SK-N-SH (cell line): ENCODE measurements at regions not wholly inside any gene's neighbourhood (a gene's known extent, or its start where the extent isn't known, plus 50 kb on each side); places are given as distances from the start of the nearest gene placed in this dataset.
"Not testable (repeated sequence)": the region's sequence is repeated elsewhere in the genome, so short reads cannot be mapped to it uniquely, and the experiment has no call there.

Experiments
- FOXM1 ChIP-seq: IDR thresholded peaks from 2 replicates; pipeline ENCODE4 v1.4.0; 2012; ENCODE audit warnings: low read depth, mild to moderate bottlenecking
- GABPA ChIP-seq: IDR thresholded peaks from 2 replicates; pipeline ENCODE4 v1.4.0; 2012; ENCODE audit warnings: low read depth, mild to moderate bottlenecking
- MXI1 ChIP-seq: IDR thresholded peaks from 2 replicates; pipeline ENCODE4 v1.6.1; 2012; ENCODE audit warnings: mild to moderate bottlenecking, low read depth, low read length, improper control_type of control experiment
- POLR2AphosphoS5 ChIP-seq: IDR thresholded peaks from 2 replicates; pipeline ENCODE4 v1.6.1; 2012; ENCODE audit warnings: low read depth, low read length
- RAD21 ChIP-seq: IDR thresholded peaks from 2 replicates; pipeline ENCODE4 v1.6.1; 2012; ENCODE audit warnings: mild to moderate bottlenecking, low read length
- RCOR1 ChIP-seq: fragments of 150-350 bp; IDR thresholded peaks from 2 replicates; pipeline ENCODE4 v1.6.1; 2017; ENCODE audit warnings: antibody characterized with exemption, low read length
- RFX5 ChIP-seq: IDR thresholded peaks from 2 replicates; pipeline ENCODE4 v1.6.1; 2012; ENCODE audit warnings: mild to moderate bottlenecking, improper control_type of control experiment, low read length
- YY1 ChIP-seq: IDR thresholded peaks from 2 replicates; pipeline ENCODE4 v1.4.0; 2012; ENCODE audit warnings: low read depth, mild to moderate bottlenecking
- TF ChIP-seq, protein P1 (sequence below): fragments of 200-600 bp; sonication (generic); IDR thresholded peaks from 2 replicates; pipeline ENCODE4 v1.6.1; 2017; ENCODE audit warnings: antibody characterized with exemption, mild to moderate bottlenecking, moderate library complexity

DNA sequence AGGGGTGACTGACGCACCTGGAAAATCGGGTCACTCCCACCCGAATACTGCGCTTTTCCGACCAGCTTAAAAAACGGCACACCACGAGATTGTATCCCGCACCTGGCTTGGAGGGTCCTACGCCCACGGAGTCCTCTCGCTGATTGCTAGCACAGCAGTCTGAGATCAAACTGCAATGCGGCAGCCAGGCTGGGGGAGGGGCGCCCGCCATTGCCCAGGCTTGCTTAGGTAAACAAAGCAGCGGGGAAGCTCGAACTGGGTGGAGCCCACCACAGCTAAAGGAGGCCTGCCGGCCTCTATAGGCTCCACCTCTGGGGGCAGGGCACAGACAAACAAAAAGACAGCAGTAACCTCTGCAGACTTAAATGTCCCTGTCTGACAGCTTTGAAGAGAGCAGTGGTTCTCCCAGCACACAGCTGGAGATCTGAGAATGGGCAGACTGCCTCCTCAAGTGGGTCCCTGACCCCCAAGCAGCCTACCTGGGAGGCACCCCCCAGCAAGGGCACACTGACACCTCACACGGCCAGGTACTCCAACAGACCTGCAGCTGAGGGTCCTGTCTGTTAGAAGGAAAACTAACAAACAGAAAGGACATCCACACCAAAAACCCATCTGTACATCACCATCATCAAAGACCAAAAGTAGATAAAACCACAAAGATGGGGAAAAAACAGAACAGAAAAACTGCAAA, 714.5 kb upstream of the PITX2 start:
- TF ChIP-seq, protein P1, sequence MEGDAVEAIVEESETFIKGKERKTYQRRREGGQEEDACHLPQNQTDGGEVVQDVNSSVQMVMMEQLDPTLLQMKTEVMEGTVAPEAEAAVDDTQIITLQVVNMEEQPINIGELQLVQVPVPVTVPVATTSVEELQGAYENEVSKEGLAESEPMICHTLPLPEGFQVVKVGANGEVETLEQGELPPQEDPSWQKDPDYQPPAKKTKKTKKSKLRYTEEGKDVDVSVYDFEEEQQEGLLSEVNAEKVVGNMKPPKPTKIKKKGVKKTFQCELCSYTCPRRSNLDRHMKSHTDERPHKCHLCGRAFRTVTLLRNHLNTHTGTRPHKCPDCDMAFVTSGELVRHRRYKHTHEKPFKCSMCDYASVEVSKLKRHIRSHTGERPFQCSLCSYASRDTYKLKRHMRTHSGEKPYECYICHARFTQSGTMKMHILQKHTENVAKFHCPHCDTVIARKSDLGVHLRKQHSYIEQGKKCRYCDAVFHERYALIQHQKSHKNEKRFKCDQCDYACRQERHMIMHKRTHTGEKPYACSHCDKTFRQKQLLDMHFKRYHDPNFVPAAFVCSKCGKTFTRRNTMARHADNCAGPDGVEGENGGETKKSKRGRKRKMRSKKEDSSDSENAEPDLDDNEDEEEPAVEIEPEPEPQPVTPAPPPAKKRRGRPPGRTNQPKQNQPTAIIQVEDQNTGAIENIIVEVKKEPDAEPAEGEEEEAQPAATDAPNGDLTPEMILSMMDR = not testable (repeated sequence)
- TF ChIP-seq GABPA, YY1, FOXM1, POLR2AphosphoS5, RCOR1, RAD21, RFX5, MXI1: not testable (repeated sequence)
